Lower leg skin (tissue), 3 donors: ENCODE measurements at regions not wholly inside any gene's neighbourhood (a gene's known extent, or its start where the extent isn't known, plus 50 kb on each side); places are given as distances from the start of the nearest gene placed in this dataset.

Experiments
- POLR2A ChIP-seq, 2 donors: fragments of 450-650 bp; IDR thresholded peaks; one replicate each; pipeline ENCODE4 v1.6.1; 2016 to 2017; ENCODE audit warnings: antibody characterized with exemption in 2 of 2, mild to moderate bottlenecking in 1 of 2, moderate library complexity in 1 of 2
- TF ChIP-seq, protein P1 (sequence below), 3 donors: fragments of 450-650 bp; IDR thresholded peaks; one replicate each; pipeline ENCODE4 v1.5.1; 2016; ENCODE audit warnings: antibody characterized with exemption in 3 of 3, mild to moderate bottlenecking in 3 of 3, moderate library complexity in 2 of 3

DNA sequence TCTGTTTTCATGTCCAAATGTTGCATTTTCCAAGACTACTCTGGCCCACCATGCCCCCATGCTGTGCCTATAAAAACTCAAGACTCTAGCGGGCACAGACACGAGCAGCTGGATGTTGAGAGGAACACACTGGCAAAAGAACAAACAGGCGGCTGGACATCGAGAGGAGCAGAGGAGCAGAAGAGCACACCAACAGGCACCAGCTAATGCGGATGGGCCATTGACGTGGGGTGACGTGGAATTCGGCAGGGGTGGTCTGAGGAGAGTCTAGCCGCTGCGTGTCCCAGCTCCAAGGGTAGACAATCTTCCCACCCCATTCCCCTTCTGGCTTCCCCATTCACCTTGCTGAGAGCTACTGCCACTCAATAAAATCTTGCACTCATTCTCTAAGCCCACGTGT, 54.4 kb upstream of the SMIM30 start:
- no peak for TF ChIP-seq POLR2A (IDR thresholded peaks at IDR 0.05)
- TF ChIP-seq, protein P1, sequence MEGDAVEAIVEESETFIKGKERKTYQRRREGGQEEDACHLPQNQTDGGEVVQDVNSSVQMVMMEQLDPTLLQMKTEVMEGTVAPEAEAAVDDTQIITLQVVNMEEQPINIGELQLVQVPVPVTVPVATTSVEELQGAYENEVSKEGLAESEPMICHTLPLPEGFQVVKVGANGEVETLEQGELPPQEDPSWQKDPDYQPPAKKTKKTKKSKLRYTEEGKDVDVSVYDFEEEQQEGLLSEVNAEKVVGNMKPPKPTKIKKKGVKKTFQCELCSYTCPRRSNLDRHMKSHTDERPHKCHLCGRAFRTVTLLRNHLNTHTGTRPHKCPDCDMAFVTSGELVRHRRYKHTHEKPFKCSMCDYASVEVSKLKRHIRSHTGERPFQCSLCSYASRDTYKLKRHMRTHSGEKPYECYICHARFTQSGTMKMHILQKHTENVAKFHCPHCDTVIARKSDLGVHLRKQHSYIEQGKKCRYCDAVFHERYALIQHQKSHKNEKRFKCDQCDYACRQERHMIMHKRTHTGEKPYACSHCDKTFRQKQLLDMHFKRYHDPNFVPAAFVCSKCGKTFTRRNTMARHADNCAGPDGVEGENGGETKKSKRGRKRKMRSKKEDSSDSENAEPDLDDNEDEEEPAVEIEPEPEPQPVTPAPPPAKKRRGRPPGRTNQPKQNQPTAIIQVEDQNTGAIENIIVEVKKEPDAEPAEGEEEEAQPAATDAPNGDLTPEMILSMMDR (IDR thresholded peaks at IDR 0.05): no peak
